T-helper 2 cell treated with Interferon-gamma antibody and Interleukin-4, amounts not matched to agents 5 μg/mL and 100 μg/mL, for 36 hours (primary cell): ENCODE measurements at regions not wholly inside any gene's neighbourhood (a gene's known extent, or its start where the extent isn't known, plus 50 kb on each side); places are given as distances from the start of the nearest gene placed in this dataset.
"Not testable (repeated sequence)": the region's sequence is repeated elsewhere in the genome, so short reads cannot be mapped to it uniquely, and the experiment has no call there.

Experiments
- DNase-seq: peaks from one replicate; pipeline ENCODE4 v3.0.0; 2021; ENCODE audit warnings: low spot score
- H3K27ac Mint-ChIP-seq: one replicate; pipeline ENCODE4 v1.8.0; 2021; ENCODE audit warnings: mild to moderate bottlenecking, mixed read lengths
- H3K27me3 Mint-ChIP-seq: one replicate; pipeline ENCODE4 v1.8.0; 2021; ENCODE audit warnings: low read depth, mixed read lengths
- H3K36me3 Mint-ChIP-seq: one replicate; pipeline ENCODE4 v1.8.0; 2021; ENCODE audit warnings: low read depth, mixed read lengths
- H3K4me1 Mint-ChIP-seq: one replicate; pipeline ENCODE4 v1.8.0; 2021; ENCODE audit warnings: low read depth, mixed read lengths
- H3K4me3 Mint-ChIP-seq: one replicate; pipeline ENCODE4 v1.8.0; 2022; ENCODE audit warnings: mild to moderate bottlenecking, moderate library complexity, mixed read lengths
- H3K9me3 Mint-ChIP-seq: one replicate; pipeline ENCODE4 v1.8.0; 2021; ENCODE audit warnings: mixed read lengths

DNA sequence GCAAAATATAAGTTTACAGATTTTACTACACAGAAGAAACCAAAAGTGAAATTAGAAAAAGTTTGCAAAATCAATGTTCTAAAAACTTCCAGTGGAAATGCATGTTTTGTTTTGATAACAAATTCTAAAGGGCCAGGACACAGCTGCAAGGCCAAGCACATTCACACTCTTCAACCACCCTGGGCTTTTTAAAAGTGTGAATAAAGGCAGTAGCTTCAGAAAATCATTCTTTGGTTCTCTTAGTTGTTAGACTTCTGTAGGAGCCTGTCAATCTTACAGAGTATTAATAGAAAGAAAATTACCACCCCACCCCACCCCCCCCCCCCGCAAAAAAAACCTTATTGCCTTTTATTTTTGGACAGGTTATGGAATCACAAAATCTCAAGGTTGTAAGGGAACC is 105.2 kb upstream of the EGLN3 start:
- H3K36me3 Mint-ChIP-seq = peaks cover 10% of the 10 kb centered on the region
- peaks cover 4% of the 10 kb centered on the region for H3K9me3 Mint-ChIP-seq
- no peak overlapping the region for H3K27ac Mint-ChIP-seq
- H3K4me3 Mint-ChIP-seq = no peak overlapping the region
- peaks cover 2% of the 10 kb centered on the region for H3K27me3 Mint-ChIP-seq
- DNase-seq = no peak
- H3K4me1 Mint-ChIP-seq = peaks cover 70% of the 10 kb centered on the region

DNA sequence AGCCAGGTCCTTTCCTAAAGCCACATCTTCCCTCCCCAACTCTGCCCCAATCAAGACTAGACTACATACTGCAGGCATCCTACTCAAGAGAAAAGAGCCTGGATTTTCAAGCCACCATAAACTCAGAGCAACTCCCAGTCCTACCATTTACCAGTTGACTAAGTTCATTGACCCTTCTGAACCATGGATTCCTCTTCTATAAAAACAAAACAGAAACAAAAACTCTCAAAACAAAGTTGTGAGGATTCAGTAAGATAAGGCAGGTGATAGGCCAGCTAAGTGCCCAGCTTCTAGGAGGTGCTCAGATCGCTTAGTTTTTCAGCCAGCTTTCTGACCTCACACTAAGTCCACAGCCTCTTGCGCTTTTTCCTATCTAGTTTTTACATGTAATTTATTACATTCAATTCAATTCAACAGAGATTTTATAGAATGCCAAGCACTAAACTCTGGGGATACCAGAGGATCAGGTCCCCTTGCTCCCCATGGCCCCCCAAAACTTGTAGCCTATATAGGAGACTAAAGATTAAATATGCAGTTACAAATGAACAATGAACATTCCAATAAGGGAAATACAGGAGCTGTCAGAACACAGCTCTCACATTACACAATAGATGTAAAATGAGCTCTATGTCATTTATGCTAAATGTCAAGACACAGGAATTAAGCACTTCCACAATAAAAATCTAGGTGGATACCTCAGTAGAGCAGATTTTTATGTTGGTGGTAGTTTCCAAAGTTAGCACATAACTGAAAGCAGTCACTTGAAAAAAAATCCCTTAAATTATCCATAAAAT is 104.5 kb upstream of the EGLN3 start:
- DNase-seq = no peak
- peak overlapping the region; percentile 34 for H3K27ac Mint-ChIP-seq
- H3K4me1 Mint-ChIP-seq = peaks cover 71% of the 10 kb centered on the region
- no peaks in the 10 kb centered on the region for H3K27me3 Mint-ChIP-seq
- peak overlapping the region; percentile 40 for H3K4me3 Mint-ChIP-seq
- peaks cover 17% of the 10 kb centered on the region for H3K36me3 Mint-ChIP-seq
- H3K9me3 Mint-ChIP-seq = peaks cover 11% of the 10 kb centered on the region

DNA sequence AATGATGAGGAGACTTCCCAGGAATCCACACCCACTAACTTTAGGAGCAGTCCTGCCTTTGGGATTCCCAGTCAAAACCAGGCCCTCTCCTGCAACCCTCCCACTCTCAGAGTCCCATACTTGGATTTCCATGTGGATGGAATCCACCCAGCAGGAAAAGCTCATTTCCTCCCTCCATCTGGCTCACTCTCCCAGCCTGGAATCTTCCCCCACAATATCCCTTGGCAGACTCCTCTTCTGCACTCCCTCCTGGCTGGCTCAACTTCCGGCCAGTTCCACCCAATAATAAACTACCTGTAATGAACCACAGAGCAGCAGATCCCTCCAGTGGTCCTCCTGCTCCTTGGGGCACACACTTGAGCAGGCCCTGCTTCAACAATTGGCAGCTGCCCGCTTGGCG is 102.8 kb upstream of the EGLN3 start:
- no peak for DNase-seq
- H3K27me3 Mint-ChIP-seq = no peaks in the 10 kb centered on the region
- peak overlapping the region; percentile 13 for H3K4me3 Mint-ChIP-seq
- peaks cover 70% of the 10 kb centered on the region for H3K4me1 Mint-ChIP-seq
- peaks cover 11% of the 10 kb centered on the region for H3K9me3 Mint-ChIP-seq
- peaks cover 24% of the 10 kb centered on the region for H3K36me3 Mint-ChIP-seq
- peak overlapping the region; percentile 15 for H3K27ac Mint-ChIP-seq

DNA sequence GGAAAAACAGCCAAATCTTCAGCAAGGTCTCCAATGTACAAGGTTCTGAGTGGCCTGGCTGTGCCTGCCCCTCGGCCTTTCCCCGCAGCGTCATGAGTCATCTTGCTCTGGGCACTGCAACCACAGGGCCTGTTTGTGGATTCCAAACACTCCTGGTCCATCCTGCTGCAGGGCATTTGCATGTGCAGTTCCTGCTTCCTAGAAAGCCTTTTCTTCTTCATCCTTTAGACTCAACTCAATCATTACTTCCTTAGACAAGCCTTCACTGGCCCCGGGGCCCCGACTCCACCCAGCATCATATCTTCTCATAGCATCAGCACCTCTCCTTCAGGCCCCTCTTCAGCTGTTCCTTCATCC is 101.8 kb upstream of the EGLN3 start:
- DNase-seq = no peak
- Mint-ChIP-seq H3K4me1 (peaks cover 70% of the 10 kb centered on the region), H3K9me3 (peaks cover 11% of the 10 kb centered on the region), H3K4me3 (peak overlapping the region; percentile 48), H3K36me3 (peaks cover 24% of the 10 kb centered on the region), H3K27ac (peak overlapping the region; percentile 7), H3K27me3 (no peaks in the 10 kb centered on the region)

GRCh38 chr14:34051966-34052657 is 101.2 kb upstream of the EGLN3 start:
- H3K27me3 Mint-ChIP-seq = no peaks in the 10 kb centered on the region
- peak overlapping the region; percentile 34 for H3K27ac Mint-ChIP-seq
- peaks cover 70% of the 10 kb centered on the region for H3K4me1 Mint-ChIP-seq
- peaks cover 24% of the 10 kb centered on the region for H3K36me3 Mint-ChIP-seq
- peak overlapping the region; percentile 48 for H3K4me3 Mint-ChIP-seq
- peaks cover 11% of the 10 kb centered on the region for H3K9me3 Mint-ChIP-seq
- peak; percentile 41 for DNase-seq

DNA sequence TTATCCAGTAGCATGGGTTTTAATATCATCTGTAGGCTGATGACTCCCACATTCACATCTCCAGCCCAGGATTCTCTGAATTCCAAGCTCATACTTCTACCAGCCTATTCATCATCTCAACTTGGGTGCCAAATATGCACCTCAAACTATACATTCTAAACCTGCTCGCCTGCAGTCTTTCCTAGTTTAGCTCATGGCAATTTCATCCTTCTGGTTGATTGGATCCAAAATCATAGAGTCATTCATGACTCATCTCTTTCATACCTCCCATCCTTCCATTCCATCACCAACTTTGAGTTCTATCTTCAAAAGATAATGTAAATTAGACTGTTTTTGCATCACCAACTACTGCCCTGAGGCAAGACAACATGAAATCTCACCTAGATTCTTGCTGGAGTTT is 99.7 kb upstream of the EGLN3 start:
- H3K9me3 Mint-ChIP-seq = peaks cover 11% of the 10 kb centered on the region
- DNase-seq = no peak
- peaks cover 24% of the 10 kb centered on the region for H3K36me3 Mint-ChIP-seq
- peak overlapping the region; percentile 41 for H3K27ac Mint-ChIP-seq
- no peak overlapping the region for H3K4me3 Mint-ChIP-seq
- H3K4me1 Mint-ChIP-seq = peaks cover 71% of the 10 kb centered on the region
- no peaks in the 10 kb centered on the region for H3K27me3 Mint-ChIP-seq

GRCh38 chr14:34049790-34050189 is 98.9 kb upstream of the EGLN3 start:
- Mint-ChIP-seq H3K4me3 (peak overlapping the region; percentile 27), H3K27ac (peak overlapping the region; percentile 33), H3K27me3 (no peaks in the 10 kb centered on the region), H3K36me3 (peaks cover 22% of the 10 kb centered on the region), H3K4me1 (peaks cover 66% of the 10 kb centered on the region), H3K9me3 (peaks cover 11% of the 10 kb centered on the region)
- DNase-seq = no peak

- peaks cover 70% of the 10 kb centered on the region for H3K4me1 Mint-ChIP-seq
These were observed 98.3 kb upstream of the EGLN3 start for GRCh38 chr14:34049187-34049586.

DNA sequence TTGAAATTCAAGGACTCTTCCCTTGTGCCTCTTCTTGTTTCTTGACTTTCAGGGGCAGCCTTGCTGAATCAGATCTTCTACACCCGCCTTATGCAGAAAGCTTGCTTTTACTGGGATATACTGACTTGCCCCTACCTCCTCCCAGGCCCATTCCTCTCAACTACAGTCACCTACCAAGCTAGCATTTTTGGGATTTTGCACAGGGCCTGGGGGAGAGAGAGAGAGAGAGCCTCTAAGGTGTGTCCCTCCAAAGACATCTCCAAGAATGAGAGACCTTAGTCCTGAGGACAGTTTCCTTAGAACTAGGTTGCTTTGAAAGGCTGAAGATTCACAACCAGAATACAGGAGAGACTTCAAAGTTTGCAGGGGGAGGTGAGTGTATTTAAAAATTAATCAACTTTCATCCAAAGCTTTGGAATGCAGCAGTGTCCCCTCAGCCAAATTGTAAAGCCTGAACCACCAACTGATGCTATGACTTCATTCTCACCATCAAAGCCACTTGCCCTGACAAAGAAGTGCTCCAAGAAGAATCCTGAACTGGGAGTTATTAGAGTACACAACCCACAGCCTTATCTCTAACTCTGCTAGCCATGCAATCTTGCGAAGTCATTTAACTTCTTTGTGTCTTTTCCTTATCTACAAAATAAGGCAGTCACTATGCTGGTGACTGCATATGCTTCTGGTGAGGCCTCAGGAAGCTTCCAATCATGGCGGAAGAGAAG is 96.1 kb upstream of the EGLN3 start:
- Mint-ChIP-seq H3K4me1 (peaks cover 68% of the 10 kb centered on the region), H3K36me3 (peaks cover 24% of the 10 kb centered on the region), H3K9me3 (peaks cover 20% of the 10 kb centered on the region), H3K27me3 (no peaks in the 10 kb centered on the region), H3K4me3 (peak overlapping the region; percentile 56), H3K27ac (peak overlapping the region; percentile 81)
- DNase-seq = no peak

More at GRCh38 chr14:34049187-34049586, 98.3 kb upstream of the EGLN3 start:
- H3K9me3 Mint-ChIP-seq = peaks cover 16% of the 10 kb centered on the region
- H3K4me3 Mint-ChIP-seq, H3K27me3 Mint-ChIP-seq, H3K27ac Mint-ChIP-seq, DNase-seq: not testable (repeated sequence)
- peaks cover 27% of the 10 kb centered on the region for H3K36me3 Mint-ChIP-seq

- no peak for DNase-seq
- H3K36me3 Mint-ChIP-seq = peaks cover 17% of the 10 kb centered on the region
- H3K27me3 Mint-ChIP-seq = no peaks in the 10 kb centered on the region
- H3K9me3 Mint-ChIP-seq = peaks cover 14% of the 10 kb centered on the region
- H3K4me3 Mint-ChIP-seq = peak overlapping the region; percentile 76
- peak overlapping the region; percentile 83 for H3K27ac Mint-ChIP-seq
- H3K4me1 Mint-ChIP-seq = peaks cover 64% of the 10 kb centered on the region
These were observed 93.9 kb upstream of the EGLN3 start for GRCh38 chr14:34044666-34045306.

GRCh38 chr14:34044373-34044637 is 93.4 kb upstream of the EGLN3 start:
- Mint-ChIP-seq H3K27ac (peak overlapping the region; percentile 83), H3K4me3 (peak overlapping the region; percentile 76), H3K9me3 (peaks cover 14% of the 10 kb centered on the region)

GRCh38 chr14:34043627-34044372 is 92.9 kb upstream of the EGLN3 start:
- H3K9me3 Mint-ChIP-seq = peaks cover 14% of the 10 kb centered on the region
- H3K4me1 Mint-ChIP-seq = peaks cover 65% of the 10 kb centered on the region
- H3K27ac Mint-ChIP-seq = peak overlapping the region; percentile 83
- peak; percentile 89 for DNase-seq
- H3K4me3 Mint-ChIP-seq = peak overlapping the region; percentile 76
- peaks cover 15% of the 10 kb centered on the region for H3K36me3 Mint-ChIP-seq
- H3K27me3 Mint-ChIP-seq = no peaks in the 10 kb centered on the region

More at GRCh38 chr14:34044373-34044637, 93.4 kb upstream of the EGLN3 start:
- peaks cover 64% of the 10 kb centered on the region for H3K4me1 Mint-ChIP-seq
- DNase-seq = no peak
- no peaks in the 10 kb centered on the region for H3K27me3 Mint-ChIP-seq
- peaks cover 17% of the 10 kb centered on the region for H3K36me3 Mint-ChIP-seq

GRCh38 chr14:34041220-34041619 is 90.3 kb upstream of the EGLN3 start:
- Mint-ChIP-seq H3K27ac (peak overlapping the region; percentile 0), H3K4me1 (peaks cover 64% of the 10 kb centered on the region), H3K36me3 (peaks cover 18% of the 10 kb centered on the region), H3K27me3 (peaks cover 2% of the 10 kb centered on the region), H3K9me3 (peaks cover 14% of the 10 kb centered on the region), H3K4me3 (peak overlapping the region; percentile 18)
- DNase-seq = no peak
